ENCODE measurements at regions not wholly inside any gene's neighbourhood (a gene's known extent, or its start where the extent isn't known, plus 50 kb on each side); places are given as distances from the start of the nearest gene placed in this dataset.
"Not testable (repeated sequence)": the region's sequence is repeated elsewhere in the genome, so short reads cannot be mapped to it uniquely, and the experiment has no call there.

- Mint-ChIP-seq H3K27me3 (no peaks in the 10 kb centered on the region), H3K4me1 (ENCODE audit: low read depth) (no peaks in the 10 kb centered on the region), H3K36me3 (ENCODE audit: low read depth) (no peaks in the 10 kb centered on the region), H3K27ac (no peak overlapping the region), H3K4me3 (no peak overlapping the region), H3K9me3 (peaks cover 8% of the 10 kb centered on the region)
- ChIA-PET POLR2A (no interaction called here), CTCF (no interaction called here)
- intact Hi-C loops (cut with micrococcal nuclease): no loop called here
- DNase-seq: no peak
- no peak for ATAC-seq
- TF ChIP-seq CTCF (IDR thresholded peaks at IDR 0.05): no peak
Measured at GRCh38 chr11:98398508-98398907, 622.2 kb upstream of the CNTN5 start.

- H3K9me3 Mint-ChIP-seq: peaks cover 2% of the 10 kb centered on the region
- intact Hi-C loops (cut with micrococcal nuclease): no loop called here
- CTCF ChIA-PET: no interaction called here
- no peak for TF ChIP-seq CTCF (IDR thresholded peaks at IDR 0.05)
- DNase-seq: no peak
- H3K4me1 Mint-ChIP-seq (ENCODE audit: low read depth): no peaks in the 10 kb centered on the region
- no peak for ATAC-seq
- POLR2A ChIA-PET: no interaction called here
- H3K36me3 Mint-ChIP-seq (ENCODE audit: low read depth): no peaks in the 10 kb centered on the region
- no peaks in the 10 kb centered on the region for H3K27me3 Mint-ChIP-seq
- no peak overlapping the region for H3K27ac Mint-ChIP-seq
- no peak overlapping the region for H3K4me3 Mint-ChIP-seq
Measured at GRCh38 chr11:98409069-98409468, 611.7 kb upstream of the CNTN5 start.

GRCh38 chr11:98411777-98412176 lies 609.0 kb upstream of the CNTN5 start:
- Mint-ChIP-seq H3K27ac (no peak overlapping the region), H3K4me3 (no peak overlapping the region), H3K27me3 (no peaks in the 10 kb centered on the region), H3K9me3 (peaks cover 2% of the 10 kb centered on the region), H3K36me3 (ENCODE audit: low read depth) (no peaks in the 10 kb centered on the region), H3K4me1 (ENCODE audit: low read depth) (no peaks in the 10 kb centered on the region)
- intact Hi-C loops (cut with micrococcal nuclease): no loop called here
- ATAC-seq (no peak), DNase-seq (no peak)
- CTCF ChIA-PET: no interaction called here
- POLR2A ChIA-PET: no interaction called here
- no peak for TF ChIP-seq CTCF (IDR thresholded peaks at IDR 0.05)

GRCh38 chr11:98417256-98417755 lies 603.4 kb upstream of the CNTN5 start:
- Mint-ChIP-seq H3K9me3 (peaks cover 8% of the 10 kb centered on the region), H3K4me1 (ENCODE audit: low read depth) (no peaks in the 10 kb centered on the region), H3K27me3 (no peaks in the 10 kb centered on the region), H3K4me3 (no peak overlapping the region), H3K27ac (no peak overlapping the region), H3K36me3 (ENCODE audit: low read depth) (no peaks in the 10 kb centered on the region)
- TF ChIP-seq CTCF (IDR thresholded peaks at IDR 0.05): no peak
- POLR2A ChIA-PET: no interaction called here
- intact Hi-C loops (cut with micrococcal nuclease): no loop called here
- DNase-seq: no peak
- CTCF ChIA-PET: no interaction called here
- no peak for ATAC-seq

- ATAC-seq: no peak
- no peak overlapping the region for H3K27ac Mint-ChIP-seq
- POLR2A ChIA-PET: no interaction called here
- H3K27me3 Mint-ChIP-seq: no peaks in the 10 kb centered on the region
- intact Hi-C loops (cut with micrococcal nuclease): no loop called here
- TF ChIP-seq CTCF (IDR thresholded peaks at IDR 0.05): no peak
- DNase-seq: no peak
- H3K9me3 Mint-ChIP-seq: peaks cover 18% of the 10 kb centered on the region
- no peak overlapping the region for H3K4me3 Mint-ChIP-seq
- no peaks in the 10 kb centered on the region for H3K4me1 Mint-ChIP-seq (ENCODE audit: low read depth)
- H3K36me3 Mint-ChIP-seq (ENCODE audit: low read depth): no peaks in the 10 kb centered on the region
- CTCF ChIA-PET: no interaction called here
Measured at GRCh38 chr11:98423933-98424332, 596.8 kb upstream of the CNTN5 start.

- H3K4me3 Mint-ChIP-seq; ATAC-seq; H3K27me3 Mint-ChIP-seq; intact Hi-C loops (cut with micrococcal nuclease); POLR2A ChIA-PET; H3K27ac Mint-ChIP-seq; H3K4me1 Mint-ChIP-seq (ENCODE audit: low read depth); H3K36me3 Mint-ChIP-seq (ENCODE audit: low read depth); DNase-seq; CTCF ChIA-PET: not testable (repeated sequence)
- H3K9me3 Mint-ChIP-seq: peaks cover 21% of the 10 kb centered on the region
Measured at GRCh38 chr11:98424773-98425172, 596.0 kb upstream of the CNTN5 start.
